ENCODE measurements at regions not wholly inside any gene's neighbourhood (a gene's known extent, or its start where the extent isn't known, plus 50 kb on each side); places are given as distances from the start of the nearest gene placed in this dataset.

GRCh38 chr3:39657075-39657474, 152.3 kb upstream of the MYRIP start:
- TF ChIP-seq, protein P1, sequence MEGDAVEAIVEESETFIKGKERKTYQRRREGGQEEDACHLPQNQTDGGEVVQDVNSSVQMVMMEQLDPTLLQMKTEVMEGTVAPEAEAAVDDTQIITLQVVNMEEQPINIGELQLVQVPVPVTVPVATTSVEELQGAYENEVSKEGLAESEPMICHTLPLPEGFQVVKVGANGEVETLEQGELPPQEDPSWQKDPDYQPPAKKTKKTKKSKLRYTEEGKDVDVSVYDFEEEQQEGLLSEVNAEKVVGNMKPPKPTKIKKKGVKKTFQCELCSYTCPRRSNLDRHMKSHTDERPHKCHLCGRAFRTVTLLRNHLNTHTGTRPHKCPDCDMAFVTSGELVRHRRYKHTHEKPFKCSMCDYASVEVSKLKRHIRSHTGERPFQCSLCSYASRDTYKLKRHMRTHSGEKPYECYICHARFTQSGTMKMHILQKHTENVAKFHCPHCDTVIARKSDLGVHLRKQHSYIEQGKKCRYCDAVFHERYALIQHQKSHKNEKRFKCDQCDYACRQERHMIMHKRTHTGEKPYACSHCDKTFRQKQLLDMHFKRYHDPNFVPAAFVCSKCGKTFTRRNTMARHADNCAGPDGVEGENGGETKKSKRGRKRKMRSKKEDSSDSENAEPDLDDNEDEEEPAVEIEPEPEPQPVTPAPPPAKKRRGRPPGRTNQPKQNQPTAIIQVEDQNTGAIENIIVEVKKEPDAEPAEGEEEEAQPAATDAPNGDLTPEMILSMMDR (conservative IDR thresholded peaks at IDR 0.05; ENCODE audit: low read depth, low read length): no peak
- TF ChIP-seq RAD21 (IDR thresholded peaks at IDR 0.05; ENCODE audit: low read length): no peak
- TF ChIP-seq POLR2A (IDR thresholded peaks at IDR 0.05; ENCODE audit: low read depth, low read length): no peak
- TF ChIP-seq MXI1 (IDR thresholded peaks at IDR 0.05; ENCODE audit: borderline replicate concordance, low read depth, low read length): no peak
- TF ChIP-seq BHLHE40 (IDR thresholded peaks at IDR 0.05; ENCODE audit: low read depth, low read length): no peak
- no peak for TF ChIP-seq CHD1 (IDR thresholded peaks at IDR 0.05; ENCODE audit: low read depth, low read length)

Data from IMR-90 (cell line).